Daoy (cell line): ENCODE measurements at regions not wholly inside any gene's neighbourhood (a gene's known extent, or its start where the extent isn't known, plus 50 kb on each side); places are given as distances from the start of the nearest gene placed in this dataset.
A peak's percentile ranks its signal among the peaks of the same experiment; 100 is the strongest.
"Not testable (repeated sequence)": the region's sequence is repeated elsewhere in the genome, so short reads cannot be mapped to it uniquely, and the experiment has no call there.

ENCODE experiments used
- DNase-seq: peaks from one replicate; pipeline ENCODE4 v3.0.0-alpha.2; 2015; ENCODE audit warnings: low read depth

DNA sequence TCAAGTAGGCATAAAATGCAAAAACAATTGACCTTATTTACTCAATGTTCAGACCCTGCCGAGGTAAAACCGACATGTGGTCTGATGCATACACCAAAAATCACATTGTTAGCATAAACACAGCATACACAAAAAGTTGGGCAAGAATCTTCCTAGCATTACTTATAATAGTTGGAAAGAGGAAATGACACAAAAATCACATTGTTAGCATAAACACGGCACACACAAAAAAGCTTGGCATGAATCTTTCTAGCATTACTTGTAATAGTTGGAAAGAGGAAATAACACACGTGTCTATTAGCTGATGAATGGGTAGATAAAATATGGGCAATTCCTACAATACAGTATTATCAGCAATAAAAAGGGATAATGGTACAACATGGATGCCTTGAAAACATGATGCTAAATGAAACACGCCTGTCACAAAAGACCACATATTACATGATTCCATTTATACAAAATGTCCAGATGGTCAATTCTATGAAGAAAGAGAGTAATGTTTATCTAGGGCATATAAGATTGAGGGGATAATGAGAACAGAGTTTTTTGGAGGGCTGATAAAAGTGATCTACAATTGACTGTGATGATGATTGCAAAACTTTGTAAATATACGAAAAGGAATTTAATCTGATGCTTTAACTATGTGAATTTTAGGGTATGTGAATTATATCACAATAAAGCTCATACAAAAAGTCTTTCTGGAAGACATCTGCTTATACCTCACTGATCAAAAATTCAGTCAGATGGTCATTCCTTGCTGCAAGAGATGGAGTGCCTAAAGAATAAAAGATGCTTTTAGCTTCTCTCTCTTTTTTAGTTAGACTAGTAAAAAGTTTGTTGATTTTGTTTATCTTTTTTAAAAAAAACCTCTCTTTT, 1019.5 kb upstream of the CITED2 start:
- no peak for DNase-seq

DNA sequence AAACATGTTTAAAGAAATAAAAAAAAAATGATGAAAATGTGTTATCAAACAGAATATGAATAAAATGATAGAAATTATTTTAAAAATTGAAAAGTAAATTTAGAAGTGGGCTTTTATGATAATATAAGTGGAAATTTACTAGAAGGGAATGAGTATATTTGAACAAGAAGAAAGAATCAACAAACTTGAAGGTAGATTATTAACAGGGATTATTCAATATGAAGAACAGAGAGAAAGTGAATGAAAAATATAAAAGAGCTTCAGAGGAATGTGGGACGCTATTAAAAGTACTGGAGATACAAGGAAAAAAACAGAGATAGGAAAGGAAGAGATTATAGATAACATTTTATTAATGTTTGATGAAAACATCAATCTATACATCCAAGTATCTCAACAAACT, 1014.4 kb upstream of the CITED2 start:
- DNase-seq, result no peak

DNA sequence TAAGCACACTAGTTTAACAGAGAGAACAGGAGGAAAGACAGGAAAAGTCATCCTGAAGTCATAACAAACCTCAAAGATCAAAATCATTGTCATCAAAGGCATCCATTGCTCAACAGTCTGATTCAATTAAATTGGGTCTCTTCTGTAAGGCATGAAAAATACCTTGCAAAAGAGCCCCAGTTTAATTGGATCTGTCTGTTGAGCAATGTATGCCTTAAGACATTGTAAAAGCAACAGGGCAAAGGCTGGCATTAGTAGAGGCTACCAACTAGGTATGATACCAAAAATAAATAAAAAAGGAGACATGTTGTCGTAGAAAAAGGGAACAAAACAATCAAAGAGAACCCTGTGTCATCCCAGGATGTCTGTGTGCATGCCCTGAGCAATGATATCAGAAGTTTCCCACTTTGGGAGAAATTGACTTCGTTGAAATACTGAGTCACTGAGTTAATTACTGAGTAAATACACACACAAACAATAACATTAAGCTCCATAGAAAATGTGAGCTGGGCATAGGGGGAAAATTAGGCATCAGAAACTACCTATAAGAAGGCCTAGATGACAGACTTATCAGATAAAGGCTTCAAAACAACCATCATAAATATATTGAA, 1013.8 kb upstream of the CITED2 start:
- no peak for DNase-seq

GRCh38 chr6:140385679-140386078, 1011.2 kb upstream of the CITED2 start:
- DNase-seq, result no peak

DNA sequence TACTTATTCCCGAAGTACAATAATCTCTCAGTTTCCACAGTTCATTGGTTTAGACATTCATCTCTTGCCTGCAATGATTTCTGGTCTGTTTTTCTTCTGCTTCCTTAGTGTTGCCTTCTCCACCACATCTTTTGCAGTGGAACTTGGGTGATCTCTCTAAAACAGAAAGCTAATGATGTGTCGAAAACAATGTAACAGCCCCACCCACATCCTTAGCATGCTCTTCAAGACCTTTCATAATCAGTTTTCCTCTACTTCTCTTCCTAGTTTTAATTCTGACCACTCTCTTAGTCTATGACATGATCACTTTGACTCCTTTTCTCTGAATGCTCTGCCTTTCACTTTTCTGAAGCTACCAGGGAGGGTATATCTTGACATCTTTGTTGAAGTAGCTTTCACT, 1007.9 kb upstream of the CITED2 start:
- DNase-seq, result no peak

DNA sequence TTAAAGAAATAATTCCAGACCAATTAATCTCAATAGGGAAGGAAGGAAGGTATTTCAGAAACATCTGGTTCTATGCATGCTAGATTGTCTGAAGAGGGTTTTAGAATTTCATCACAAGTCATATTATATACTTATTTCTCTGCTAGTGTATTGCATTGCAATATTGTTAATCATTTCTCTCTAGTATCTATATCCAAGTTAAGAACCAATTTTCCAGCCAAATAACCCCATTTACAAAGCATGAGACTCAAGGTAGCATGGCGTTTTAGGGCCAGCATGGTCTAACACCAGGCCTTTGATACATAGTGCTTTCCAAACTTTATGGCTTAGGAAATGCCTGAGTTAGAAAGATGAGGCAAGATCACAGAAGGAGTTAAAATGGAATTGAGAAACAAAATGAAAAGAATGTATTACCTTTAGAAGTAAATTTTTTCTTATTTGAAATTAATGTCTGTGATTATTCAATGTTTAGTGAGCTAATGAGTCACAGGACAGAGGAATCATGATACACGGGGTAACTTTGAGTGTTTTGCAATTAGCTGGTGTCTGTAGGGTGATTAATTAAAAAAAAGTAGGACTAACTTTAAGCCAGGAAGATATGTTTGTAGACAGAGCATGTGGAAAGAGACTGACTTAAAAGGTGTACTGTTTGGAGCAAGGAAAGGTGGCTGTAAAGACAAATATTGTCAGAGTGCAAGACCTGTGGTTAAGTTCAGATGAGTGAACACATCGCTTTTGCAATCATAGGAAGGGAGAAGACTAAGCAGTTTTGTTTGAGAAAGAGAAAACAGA, 1006.2 kb upstream of the CITED2 start:
- DNase-seq, result no peak

DNA sequence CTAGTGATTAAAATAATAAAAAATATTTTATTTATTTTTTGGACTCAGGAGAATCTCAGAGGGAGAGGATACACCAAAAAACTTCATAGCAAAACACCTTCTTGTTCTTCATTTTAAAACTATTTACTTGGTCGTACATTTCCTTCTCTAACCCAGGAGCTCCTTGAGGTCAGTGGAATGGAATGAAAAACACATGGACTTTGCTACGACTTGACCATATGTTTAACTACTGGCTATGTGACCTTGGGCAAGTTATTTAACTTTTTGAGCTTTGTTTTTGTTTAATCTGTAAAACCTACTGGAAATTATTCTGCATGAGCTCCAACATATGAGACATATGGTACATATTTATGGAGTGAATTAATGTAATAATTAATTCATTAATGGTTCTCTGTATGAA, 1005.5 kb upstream of the CITED2 start:
- DNase-seq, result no peak

GRCh38 chr6:140376209-140376608, 1001.8 kb upstream of the CITED2 start:
- no peak for DNase-seq

DNA sequence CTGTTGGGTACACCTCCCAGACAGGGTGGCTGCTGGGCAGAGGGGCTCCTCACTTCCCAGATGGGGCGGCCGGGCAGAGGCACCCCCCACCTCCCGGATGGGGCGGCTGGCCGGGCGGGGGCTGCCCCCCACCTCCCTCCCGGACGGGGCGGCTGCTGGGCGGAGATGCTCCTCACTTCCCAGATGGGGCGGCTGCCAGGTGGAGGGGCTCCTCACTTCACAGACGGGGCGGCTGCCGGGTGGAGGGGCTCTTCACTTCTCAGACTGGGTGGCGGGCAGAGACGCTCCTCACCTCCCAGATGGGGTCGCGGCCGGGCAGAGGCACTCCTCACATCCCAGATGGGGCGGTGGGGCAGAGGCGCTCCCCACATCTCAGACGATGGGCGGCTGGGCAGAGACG, 999.3 kb upstream of the CITED2 start:
- DNase-seq, result not testable (repeated sequence)

DNA sequence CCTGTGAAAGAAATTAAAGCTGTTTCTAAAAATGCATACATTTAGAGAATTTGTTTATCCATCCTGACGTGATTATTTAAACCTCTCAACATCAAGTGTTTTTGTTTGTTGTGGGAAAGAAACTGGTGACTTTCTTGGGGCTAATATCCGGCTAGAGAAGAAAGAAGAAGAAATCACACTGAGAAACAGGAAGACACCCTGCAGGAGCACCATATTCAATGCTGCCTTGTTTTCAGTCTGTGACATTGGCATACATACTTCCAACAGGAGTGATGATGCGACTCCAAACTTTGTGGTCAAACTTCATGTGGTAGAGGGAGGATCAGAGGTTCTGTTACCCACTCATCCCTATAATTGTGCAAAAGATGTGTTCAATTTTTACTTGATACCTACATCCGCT, 997.6 kb upstream of the CITED2 start:
- no peak for DNase-seq

GRCh38 chr6:140370976-140371870, 996.8 kb upstream of the CITED2 start:
- no peak for DNase-seq

DNA sequence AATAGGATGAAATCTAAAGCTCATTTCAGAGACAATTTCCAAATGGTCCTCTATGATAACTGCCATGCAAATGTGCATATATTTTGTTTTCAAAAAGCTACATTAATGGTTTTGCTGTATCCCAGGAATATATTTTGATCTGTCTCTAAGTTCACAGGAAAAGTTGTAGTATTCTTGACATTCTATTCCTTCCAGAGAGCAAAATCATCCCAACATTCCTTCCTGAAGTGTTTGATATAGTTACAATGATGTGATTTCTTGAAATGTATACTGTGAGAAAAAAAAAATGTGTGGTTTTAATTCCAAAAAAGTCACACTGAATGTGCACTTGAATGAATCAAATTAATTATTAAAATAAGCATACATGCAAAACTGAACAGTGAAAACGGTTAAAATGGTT, 996.0 kb upstream of the CITED2 start:
- DNase-seq, result no peak

DNA sequence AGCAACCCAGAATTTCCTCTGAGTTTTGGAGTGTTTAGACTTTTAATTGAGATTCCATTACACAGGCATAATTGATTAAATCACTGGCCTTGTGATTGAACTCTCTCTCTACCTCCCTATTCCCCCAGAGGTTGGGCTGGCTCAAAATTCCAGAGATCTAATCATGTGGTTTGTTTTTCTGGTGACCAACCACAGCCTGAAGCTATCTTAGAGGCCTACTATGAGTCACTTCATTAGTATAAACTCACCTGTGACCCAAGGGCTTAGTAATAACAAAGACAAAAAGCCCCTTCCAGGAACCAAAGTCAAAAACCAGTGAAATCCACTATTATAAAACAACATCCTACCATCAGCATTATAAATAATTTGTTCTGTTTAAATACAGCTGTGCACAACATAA, 992.5 kb upstream of the CITED2 start:
- DNase-seq, result peak; percentile 71

- DNase-seq, result no peak
Measured at GRCh38 chr6:140364916-140365315, 990.5 kb upstream of the CITED2 start.

DNA sequence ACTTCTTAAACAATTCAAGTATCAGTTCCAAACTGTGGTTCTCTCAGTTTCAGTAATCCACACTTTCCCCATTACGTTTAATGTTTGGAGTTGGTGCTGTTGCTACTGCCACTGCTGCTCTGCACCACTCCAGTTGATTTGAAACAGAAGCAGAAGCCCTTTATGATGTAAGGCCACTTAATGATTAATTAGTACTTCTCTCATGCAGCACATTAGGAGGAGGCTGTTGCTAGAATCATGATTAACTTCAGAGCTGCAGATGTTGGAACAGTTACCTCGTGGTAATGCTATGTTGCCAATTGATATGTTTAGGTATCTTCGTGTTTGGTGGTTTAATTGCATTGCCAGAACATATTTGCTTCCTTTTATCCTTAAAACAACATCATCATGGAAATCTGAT, 986.2 kb upstream of the CITED2 start:
- DNase-seq, result no peak

- no peak for DNase-seq
Measured at GRCh38 chr6:140355476-140355875, 981.0 kb upstream of the CITED2 start.

- DNase-seq, result no peak
Measured at GRCh38 chr6:140354296-140354695, 979.8 kb upstream of the CITED2 start.

GRCh38 chr6:140353536-140353935, 979.1 kb upstream of the CITED2 start:
- no peak for DNase-seq

DNA sequence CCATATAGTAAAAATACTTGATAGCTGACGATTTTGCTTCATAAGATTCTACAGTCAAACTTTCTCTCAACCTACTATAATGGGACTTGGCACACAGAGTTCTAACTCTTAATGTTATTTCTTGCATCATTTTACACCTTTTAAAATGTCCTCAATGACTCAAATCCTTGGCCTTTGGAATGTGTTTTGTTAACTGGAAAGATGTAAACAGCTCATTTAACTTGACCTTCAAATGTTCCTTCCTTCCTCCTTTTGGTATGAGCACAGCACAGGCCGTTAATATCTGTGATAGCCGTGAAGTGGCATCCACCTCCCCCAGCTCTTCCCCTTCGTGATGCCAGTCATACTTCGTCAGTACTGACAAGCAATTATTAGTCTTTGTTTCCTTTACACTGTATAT, 972.0 kb upstream of the CITED2 start:
- peak; percentile 22 for DNase-seq

GRCh38 chr6:140345935-140346334, 971.5 kb upstream of the CITED2 start:
- DNase-seq, result no peak

GRCh38 chr6:140344142-140344913, 969.9 kb upstream of the CITED2 start:
- peak; percentile 38 for DNase-seq
